Tibial artery (tissue), 4 donors: ENCODE measurements at regions not wholly inside any gene's neighbourhood (a gene's known extent, or its start where the extent isn't known, plus 50 kb on each side); places are given as distances from the start of the nearest gene placed in this dataset.
"Not testable (repeated sequence)": the region's sequence is repeated elsewhere in the genome, so short reads cannot be mapped to it uniquely, and the experiment has no call there.

Experiments
- DNase-seq, 2 donors: peaks; one replicate each; pipeline ENCODE4 v3.0.0-alpha.2; 2019
- H3K27ac ChIP-seq, 2 donors: fragments of 200-600 bp; sonication (generic) in 1 of 2; 1 replicate in 1 of 2; 2 replicates in 1 of 2; pipeline ENCODE4 v1.5.1; 2018 to 2019; ENCODE audit warnings: mild to moderate bottlenecking in 1 of 2
- H3K27me3 ChIP-seq, 2 donors: fragments of 200-600 bp; sonication (generic) in 1 of 2; one replicate each; pipeline versions ENCODE4 v1.5.1 to v1.6.0; 2016 to 2019
- H3K36me3 ChIP-seq, 3 donors: fragments of 200-600 bp; sonication (generic) in 2 of 3; one replicate each; pipeline ENCODE4 v1.5.1; 2016 to 2019; ENCODE audit warnings: mild to moderate bottlenecking in 2 of 3
- H3K4me1 ChIP-seq, 4 donors: fragments of 200-600 bp; sonication (generic) in 2 of 4; 1 replicate in 3 of 4; 2 replicates in 1 of 4; pipeline ENCODE4 v1.5.1; 2016 to 2019
- H3K4me3 ChIP-seq, 2 donors: fragments of 200-600 bp; sonication (generic) in 1 of 2; 1 replicate in 1 of 2; 2 replicates in 1 of 2; pipeline ENCODE4 v1.5.1; 2018 to 2019; ENCODE audit warnings: mild to moderate bottlenecking in 2 of 2
- H3K9me3 ChIP-seq, 3 donors: fragments of 200-600 bp; sonication (generic) in 1 of 3; one replicate each; pipeline ENCODE4 v1.5.1; 2016 to 2019
- CTCF ChIP-seq, 2 experiments: fragments of 200-600 bp in 1 of 2; fragments of 450-650 bp in 1 of 2; IDR thresholded peaks; one replicate each; pipeline ENCODE4 v1.5.1; 2017 to 2019; ENCODE audit warnings: antibody characterized with exemption in 2 of 2, mild to moderate bottlenecking in 1 of 2, moderate library complexity in 1 of 2
- intact Hi-C: fragments of 100-400 bp; cut with DNase I; formaldehyde crosslinking; loops from one replicate; pipeline ENCODE4 v1.15.0; 2023; ENCODE audit warnings: low total_unique reads

DNA sequence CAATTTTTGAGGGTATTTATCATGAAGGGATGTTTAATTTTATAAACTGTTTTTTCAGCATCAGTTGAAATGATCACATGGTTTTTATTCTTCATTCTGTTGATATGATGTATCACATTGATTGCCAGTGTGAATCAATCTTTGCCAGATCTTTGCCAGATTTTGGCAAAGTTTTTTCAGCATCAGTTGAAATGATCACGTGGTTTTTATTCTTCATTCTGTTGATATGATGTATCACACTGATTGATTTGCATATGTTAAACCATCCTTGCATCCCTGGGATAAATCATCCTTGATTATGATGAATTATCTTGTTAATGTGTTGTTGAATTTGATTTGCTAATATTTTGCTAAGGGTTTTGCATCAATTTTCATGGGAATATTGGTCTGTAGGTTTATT, 140.9 kb upstream of the TAS2R1 start:
- Histone ChIP-seq H3K4me3 (no peak overlapping the region), H3K4me1 (no peaks in the 10 kb centered on the region), H3K27me3 (no peaks in the 10 kb centered on the region), H3K9me3 (no peaks in the 10 kb centered on the region), H3K27ac (no peak overlapping the region), H3K36me3 (no peaks in the 10 kb centered on the region)
- intact Hi-C loops = no loop called here
- TF ChIP-seq CTCF (IDR thresholded peaks at IDR 0.05) = no peak
- DNase-seq = no peak

DNA sequence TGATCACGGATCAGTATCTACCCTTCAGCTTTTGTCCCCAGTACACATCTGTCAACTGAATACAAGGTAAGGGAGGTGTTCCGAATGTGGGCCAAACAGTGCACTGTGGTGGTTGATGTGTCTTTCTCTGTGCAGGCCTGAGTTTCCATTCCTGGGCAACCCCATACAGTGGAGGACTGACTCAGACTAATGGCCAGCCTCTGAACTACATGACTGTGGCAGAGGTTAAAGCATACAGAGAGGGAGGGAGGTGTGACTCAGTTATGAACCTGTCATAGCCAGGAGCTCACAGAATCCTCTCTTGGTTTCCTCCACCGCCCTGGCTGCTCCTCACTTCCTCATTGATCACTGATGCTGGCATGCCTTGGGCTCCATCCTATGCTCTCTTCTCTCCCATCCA, 136.4 kb upstream of the TAS2R1 start:
- no peak for TF ChIP-seq CTCF (IDR thresholded peaks at IDR 0.05)
- H3K4me3 ChIP-seq = no peak overlapping the region
- no peak overlapping the region for H3K27ac ChIP-seq
- no peaks in the 10 kb centered on the region for H3K36me3 ChIP-seq
- no peak for DNase-seq
- H3K9me3 ChIP-seq = no peaks in the 10 kb centered on the region
- no peaks in the 10 kb centered on the region for H3K4me1 ChIP-seq
- intact Hi-C loops = no loop called here
- H3K27me3 ChIP-seq = no peaks in the 10 kb centered on the region

DNA sequence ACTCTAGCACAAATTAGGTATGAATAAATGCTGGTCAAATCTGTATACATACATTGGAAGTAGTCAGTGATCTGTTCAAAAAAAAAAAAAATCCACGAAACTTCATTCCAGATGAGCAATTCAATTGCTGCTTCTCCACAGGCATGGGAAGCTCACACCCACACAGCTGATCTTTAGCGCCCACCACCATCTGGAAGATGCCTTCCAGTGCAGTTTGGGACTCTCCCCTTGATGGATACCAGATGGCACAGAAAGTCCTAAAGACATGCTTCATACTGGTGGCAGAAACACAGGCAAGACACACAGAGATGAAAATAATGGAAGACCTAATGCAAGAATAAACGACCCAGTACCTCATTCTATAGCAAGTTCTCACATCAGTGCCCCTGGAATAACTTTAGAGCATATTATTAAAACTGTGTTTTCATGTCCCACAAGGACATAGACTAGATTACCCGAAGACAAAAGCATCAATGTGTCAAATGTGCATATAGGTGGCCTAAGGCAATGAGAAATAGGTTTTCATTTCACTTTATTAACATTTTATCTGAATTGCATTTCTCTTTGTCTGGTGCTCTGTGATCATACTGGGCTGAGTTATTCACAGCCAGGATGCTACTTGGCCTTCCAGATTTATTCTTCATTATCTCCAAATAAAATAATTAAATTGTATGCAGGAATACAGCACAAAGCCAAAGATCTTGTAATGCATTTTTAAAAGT, 135.4 kb upstream of the TAS2R1 start:
- no peak for TF ChIP-seq CTCF (IDR thresholded peaks at IDR 0.05)
- no peak for DNase-seq
- no peaks in the 10 kb centered on the region for H3K27me3 ChIP-seq
- no peak overlapping the region for H3K27ac ChIP-seq
- intact Hi-C loops = no loop called here
- H3K36me3 ChIP-seq = no peaks in the 10 kb centered on the region
- H3K4me3 ChIP-seq = no peak overlapping the region
- H3K4me1 ChIP-seq = no peaks in the 10 kb centered on the region
- no peaks in the 10 kb centered on the region for H3K9me3 ChIP-seq

DNA sequence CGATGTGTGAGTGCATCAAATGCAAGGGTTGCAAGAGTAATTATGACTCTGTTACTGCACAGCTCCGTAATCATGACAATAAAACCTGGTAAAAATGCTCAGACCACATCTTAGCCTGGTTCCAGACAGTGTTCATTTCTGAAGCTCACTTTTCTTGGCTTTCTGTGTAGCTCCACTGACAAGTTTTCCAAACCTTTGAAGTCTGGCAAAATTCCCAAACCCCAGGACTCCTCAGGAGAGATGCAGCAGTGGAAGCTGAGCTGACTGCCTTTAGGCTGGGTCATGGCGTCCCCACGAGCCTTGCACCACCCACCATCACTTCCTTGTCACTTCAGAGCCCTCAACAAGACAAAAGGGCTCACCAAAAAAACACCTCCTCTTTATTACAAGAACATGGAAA, 131.6 kb upstream of the TAS2R1 start:
- Histone ChIP-seq H3K27ac (no peak overlapping the region), H3K9me3 (no peaks in the 10 kb centered on the region), H3K36me3 (no peaks in the 10 kb centered on the region), H3K4me1 (no peaks in the 10 kb centered on the region), H3K4me3 (no peak overlapping the region), H3K27me3 (no peaks in the 10 kb centered on the region)
- DNase-seq = no peak
- no peak for TF ChIP-seq CTCF (IDR thresholded peaks at IDR 0.05)
- intact Hi-C loops = no loop called here

DNA sequence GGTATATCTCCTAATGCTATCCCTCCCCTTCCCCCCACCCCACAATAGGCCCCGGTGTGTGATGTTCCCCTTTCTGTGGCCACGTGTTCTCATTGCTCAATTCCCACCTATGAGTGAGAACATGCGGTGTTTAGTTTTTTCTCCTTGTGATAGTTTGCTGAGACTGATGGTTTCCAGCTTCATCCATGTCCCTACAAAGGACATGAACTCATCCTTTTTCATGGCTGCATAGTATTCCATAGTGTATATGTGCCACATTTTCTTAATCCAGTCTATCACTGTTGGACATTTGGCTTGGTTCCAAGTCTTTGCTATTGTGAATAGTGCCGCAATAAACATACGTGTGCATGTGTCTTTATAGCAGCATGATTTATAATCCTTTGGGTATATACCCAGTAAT, 122.5 kb upstream of the TAS2R1 start:
- H3K4me1 ChIP-seq, H3K4me3 ChIP-seq, H3K36me3 ChIP-seq, intact Hi-C loops, H3K9me3 ChIP-seq, H3K27me3 ChIP-seq, H3K27ac ChIP-seq, DNase-seq: not testable (repeated sequence)

GRCh38 chr5:9743507-9743906, 113.4 kb upstream of the TAS2R1 start:
- H3K4me3 ChIP-seq = no peak overlapping the region
- no peak overlapping the region for H3K27ac ChIP-seq
- intact Hi-C loops = no loop called here
- DNase-seq = no peak
- TF ChIP-seq CTCF (IDR thresholded peaks at IDR 0.05) = no peak
- no peaks in the 10 kb centered on the region for H3K36me3 ChIP-seq
- H3K9me3 ChIP-seq = no peaks in the 10 kb centered on the region
- no peaks in the 10 kb centered on the region for H3K4me1 ChIP-seq
- no peaks in the 10 kb centered on the region for H3K27me3 ChIP-seq
